ENCODE measurements at regions not wholly inside any gene's neighbourhood (a gene's known extent, or its start where the extent isn't known, plus 50 kb on each side); places are given as distances from the start of the nearest gene placed in this dataset.
A peak's percentile ranks its signal among the peaks of the same experiment; 100 is the strongest.

DNA sequence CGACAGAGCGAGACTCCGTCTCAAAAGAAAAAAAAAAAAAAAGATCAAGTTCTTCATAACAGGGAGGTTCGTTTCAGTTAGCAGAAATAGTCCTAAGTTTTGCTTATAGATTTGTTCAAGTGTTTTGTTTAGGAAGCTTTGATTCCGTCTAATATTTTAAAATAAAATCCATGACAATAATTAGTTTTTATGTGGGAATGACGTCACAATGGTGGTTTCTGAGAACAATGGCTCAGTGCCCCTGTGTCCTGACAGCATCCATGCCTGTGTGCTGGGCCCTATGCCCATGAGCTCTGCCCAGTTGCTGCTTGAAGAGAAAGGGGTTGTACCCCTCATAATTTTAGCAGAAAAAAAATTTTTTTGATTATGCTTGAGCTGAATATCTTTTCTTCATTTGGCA is 134.0 kb downstream of the SST start:
- Mint-ChIP-seq H3K27me3 (ENCODE audit: insufficient read depth, low read depth, poor library complexity) (no peaks in the 10 kb centered on the region), H3K36me3 (ENCODE audit: low read depth) (no peaks in the 10 kb centered on the region), H3K4me3 (no peak overlapping the region), H3K9me3 (no peaks in the 10 kb centered on the region), H3K27ac (no peak overlapping the region), H3K4me1 (peaks cover 10% of the 10 kb centered on the region)
- no peak for TF ChIP-seq CREB1 (CRISPR knock-in tag; IDR thresholded peaks at IDR 0.05; ENCODE audit: low read depth)
- TF ChIP-seq EZH2phosphoT487 (IDR thresholded peaks at IDR 0.05; ENCODE audit: unreplicated experiment): no peak
- TF ChIP-seq EZH2 (IDR thresholded peaks at IDR 0.05; ENCODE audit: low read depth, unreplicated experiment): no peak
- TF ChIP-seq ZNF114 (CRISPR knock-in tag; IDR thresholded peaks at IDR 0.05): no peak
- H3K4me1 ChIP-seq (ENCODE audit: insufficient read depth): peaks cover 10% of the 10 kb centered on the region
- peaks cover 4% of the 10 kb centered on the region; the same call in 1 of the 2 replicates for H3K9me2 ChIP-seq (ENCODE audit: insufficient read depth)
- H3K36me3 ChIP-seq (ENCODE audit: insufficient read depth): no peaks in the 10 kb centered on the region
- H4K20me1 ChIP-seq (replicated peaks; ENCODE audit: insufficient read depth): no peaks in the 10 kb centered on the region
- no peak overlapping the region for H3K4me2 ChIP-seq
- H3K79me2 ChIP-seq (replicated peaks; ENCODE audit: insufficient read depth): no peaks in the 10 kb centered on the region
- H3K27me3 ChIP-seq (ENCODE audit: insufficient read depth): no peaks in the 10 kb centered on the region
- H3K27ac ChIP-seq (ENCODE audit: low read depth): no peak overlapping the region
- DNase-seq (ENCODE audit: low spot score): no peak
- H3K4me3 ChIP-seq: no peak overlapping the region
- ATAC-seq: no peak
- no peak overlapping the region for H2AFZ ChIP-seq
- H3F3A ChIP-seq (replicated peaks; ENCODE audit: low read depth): no peaks in the 10 kb centered on the region

DNA sequence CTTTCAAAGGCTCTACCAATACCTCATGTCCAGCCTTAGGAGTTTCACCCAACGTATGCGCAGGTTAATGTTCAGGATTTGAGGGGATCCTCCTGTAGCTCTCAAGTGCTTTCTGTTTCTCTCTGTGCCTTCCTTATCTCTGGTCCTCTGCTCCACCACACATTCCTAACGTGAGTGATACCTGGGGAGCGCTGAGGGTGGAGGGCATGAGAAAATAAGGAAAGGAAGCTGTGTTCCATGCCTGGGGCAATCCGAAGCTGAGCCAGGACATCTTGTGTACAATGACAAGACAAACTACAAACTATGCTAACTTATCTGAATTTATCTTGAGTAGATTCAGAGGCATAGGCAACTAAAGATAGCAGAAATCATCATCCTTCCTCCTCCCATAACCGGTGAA is 136.4 kb downstream of the SST start:
- Histone ChIP-seq H2AFZ (no peak overlapping the region), H3K4me2 (no peak overlapping the region), H3F3A (replicated peaks; ENCODE audit: low read depth) (no peaks in the 10 kb centered on the region), H4K20me1 (replicated peaks; ENCODE audit: insufficient read depth) (no peaks in the 10 kb centered on the region), H3K79me2 (replicated peaks; ENCODE audit: insufficient read depth) (no peaks in the 10 kb centered on the region), H3K27me3 (ENCODE audit: insufficient read depth) (no peaks in the 10 kb centered on the region), H3K4me3 (no peak overlapping the region), H3K36me3 (ENCODE audit: insufficient read depth) (no peaks in the 10 kb centered on the region), H3K9me2 (ENCODE audit: insufficient read depth) (peaks cover 4% of the 10 kb centered on the region; the same call in 1 of the 2 replicates), H3K4me1 (ENCODE audit: insufficient read depth) (peaks cover 10% of the 10 kb centered on the region), H3K27ac (ENCODE audit: low read depth) (no peak overlapping the region)
- H3K36me3 Mint-ChIP-seq (ENCODE audit: low read depth): no peaks in the 10 kb centered on the region
- DNase-seq (ENCODE audit: low spot score) (no peak), ATAC-seq (0 out of 3 replicates have a peak, but pooled peaks have one; percentile 30)
- no peaks in the 10 kb centered on the region for H3K9me3 Mint-ChIP-seq
- H3K27ac Mint-ChIP-seq: no peak overlapping the region
- H3K4me1 Mint-ChIP-seq: peaks cover 10% of the 10 kb centered on the region
- H3K4me3 Mint-ChIP-seq: no peak overlapping the region
- H3K27me3 Mint-ChIP-seq (ENCODE audit: insufficient read depth, low read depth, poor library complexity): no peaks in the 10 kb centered on the region
- TF ChIP-seq POLR2AphosphoS5 (IDR thresholded peaks at IDR 0.05; ENCODE audit: low read depth): no peak
- TF ChIP-seq, protein P1, sequence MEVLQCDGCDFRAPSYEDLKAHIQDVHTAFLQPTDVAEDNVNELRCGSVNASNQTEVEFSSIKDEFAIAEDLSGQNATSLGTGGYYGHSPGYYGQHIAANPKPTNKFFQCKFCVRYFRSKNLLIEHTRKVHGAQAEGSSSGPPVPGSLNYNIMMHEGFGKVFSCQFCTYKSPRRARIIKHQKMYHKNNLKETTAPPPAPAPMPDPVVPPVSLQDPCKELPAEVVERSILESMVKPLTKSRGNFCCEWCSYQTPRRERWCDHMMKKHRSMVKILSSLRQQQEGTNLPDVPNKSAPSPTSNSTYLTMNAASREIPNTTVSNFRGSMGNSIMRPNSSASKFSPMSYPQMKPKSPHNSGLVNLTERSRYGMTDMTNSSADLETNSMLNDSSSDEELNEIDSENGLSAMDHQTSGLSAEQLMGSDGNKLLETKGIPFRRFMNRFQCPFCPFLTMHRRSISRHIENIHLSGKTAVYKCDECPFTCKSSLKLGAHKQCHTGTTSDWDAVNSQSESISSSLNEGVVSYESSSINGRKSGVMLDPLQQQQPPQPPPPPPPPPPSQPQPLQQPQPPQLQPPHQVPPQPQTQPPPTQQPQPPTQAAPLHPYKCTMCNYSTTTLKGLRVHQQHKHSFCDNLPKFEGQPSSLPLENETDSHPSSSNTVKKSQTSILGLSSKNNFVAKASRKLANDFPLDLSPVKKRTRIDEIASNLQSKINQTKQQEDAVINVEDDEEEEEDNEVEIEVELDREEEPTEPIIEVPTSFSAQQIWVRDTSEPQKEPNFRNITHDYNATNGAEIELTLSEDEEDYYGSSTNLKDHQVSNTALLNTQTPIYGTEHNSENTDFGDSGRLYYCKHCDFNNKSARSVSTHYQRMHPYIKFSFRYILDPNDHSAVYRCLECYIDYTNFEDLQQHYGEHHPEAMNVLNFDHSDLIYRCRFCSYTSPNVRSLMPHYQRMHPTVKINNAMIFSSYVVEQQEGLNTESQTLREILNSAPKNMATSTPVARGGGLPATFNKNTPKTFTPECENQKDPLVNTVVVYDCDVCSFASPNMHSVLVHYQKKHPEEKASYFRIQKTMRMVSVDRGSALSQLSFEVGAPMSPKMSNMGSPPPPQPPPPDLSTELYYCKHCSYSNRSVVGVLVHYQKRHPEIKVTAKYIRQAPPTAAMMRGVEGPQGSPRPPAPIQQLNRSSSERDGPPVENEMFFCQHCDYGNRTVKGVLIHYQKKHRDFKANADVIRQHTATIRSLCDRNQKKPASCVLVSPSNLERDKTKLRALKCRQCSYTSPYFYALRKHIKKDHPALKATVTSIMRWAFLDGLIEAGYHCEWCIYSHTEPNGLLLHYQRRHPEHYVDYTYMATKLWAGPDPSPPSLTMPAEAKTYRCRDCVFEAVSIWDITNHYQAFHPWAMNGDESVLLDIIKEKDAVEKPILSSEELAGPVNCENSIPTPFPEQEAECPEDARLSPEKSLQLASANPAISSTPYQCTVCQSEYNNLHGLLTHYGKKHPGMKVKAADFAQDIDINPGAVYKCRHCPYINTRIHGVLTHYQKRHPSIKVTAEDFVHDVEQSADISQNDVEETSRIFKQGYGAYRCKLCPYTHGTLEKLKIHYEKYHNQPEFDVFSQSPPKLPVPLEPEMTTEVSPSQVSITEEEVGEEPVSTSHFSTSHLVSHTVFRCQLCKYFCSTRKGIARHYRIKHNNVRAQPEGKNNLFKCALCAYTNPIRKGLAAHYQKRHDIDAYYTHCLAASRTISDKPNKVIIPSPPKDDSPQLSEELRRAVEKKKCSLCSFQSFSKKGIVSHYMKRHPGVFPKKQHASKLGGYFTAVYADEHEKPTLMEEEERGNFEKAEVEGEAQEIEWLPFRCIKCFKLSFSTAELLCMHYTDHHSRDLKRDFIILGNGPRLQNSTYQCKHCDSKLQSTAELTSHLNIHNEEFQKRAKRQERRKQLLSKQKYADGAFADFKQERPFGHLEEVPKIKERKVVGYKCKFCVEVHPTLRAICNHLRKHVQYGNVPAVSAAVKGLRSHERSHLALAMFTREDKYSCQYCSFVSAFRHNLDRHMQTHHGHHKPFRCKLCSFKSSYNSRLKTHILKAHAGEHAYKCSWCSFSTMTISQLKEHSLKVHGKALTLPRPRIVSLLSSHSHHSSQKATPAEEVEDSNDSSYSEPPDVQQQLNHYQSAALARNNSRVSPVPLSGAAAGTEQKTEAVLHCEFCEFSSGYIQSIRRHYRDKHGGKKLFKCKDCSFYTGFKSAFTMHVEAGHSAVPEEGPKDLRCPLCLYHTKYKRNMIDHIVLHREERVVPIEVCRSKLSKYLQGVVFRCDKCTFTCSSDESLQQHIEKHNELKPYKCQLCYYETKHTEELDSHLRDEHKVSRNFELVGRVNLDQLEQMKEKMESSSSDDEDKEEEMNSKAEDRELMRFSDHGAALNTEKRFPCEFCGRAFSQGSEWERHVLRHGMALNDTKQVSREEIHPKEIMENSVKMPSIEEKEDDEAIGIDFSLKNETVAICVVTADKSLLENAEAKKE (CRISPR knock-in tag; IDR thresholded peaks at IDR 0.05): no peak
- TF ChIP-seq, protein P2, sequence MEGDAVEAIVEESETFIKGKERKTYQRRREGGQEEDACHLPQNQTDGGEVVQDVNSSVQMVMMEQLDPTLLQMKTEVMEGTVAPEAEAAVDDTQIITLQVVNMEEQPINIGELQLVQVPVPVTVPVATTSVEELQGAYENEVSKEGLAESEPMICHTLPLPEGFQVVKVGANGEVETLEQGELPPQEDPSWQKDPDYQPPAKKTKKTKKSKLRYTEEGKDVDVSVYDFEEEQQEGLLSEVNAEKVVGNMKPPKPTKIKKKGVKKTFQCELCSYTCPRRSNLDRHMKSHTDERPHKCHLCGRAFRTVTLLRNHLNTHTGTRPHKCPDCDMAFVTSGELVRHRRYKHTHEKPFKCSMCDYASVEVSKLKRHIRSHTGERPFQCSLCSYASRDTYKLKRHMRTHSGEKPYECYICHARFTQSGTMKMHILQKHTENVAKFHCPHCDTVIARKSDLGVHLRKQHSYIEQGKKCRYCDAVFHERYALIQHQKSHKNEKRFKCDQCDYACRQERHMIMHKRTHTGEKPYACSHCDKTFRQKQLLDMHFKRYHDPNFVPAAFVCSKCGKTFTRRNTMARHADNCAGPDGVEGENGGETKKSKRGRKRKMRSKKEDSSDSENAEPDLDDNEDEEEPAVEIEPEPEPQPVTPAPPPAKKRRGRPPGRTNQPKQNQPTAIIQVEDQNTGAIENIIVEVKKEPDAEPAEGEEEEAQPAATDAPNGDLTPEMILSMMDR (conservative IDR thresholded peaks at IDR 0.05; ENCODE audit: low read depth in 2 of 2): no peak
- TF ChIP-seq, protein P3, sequence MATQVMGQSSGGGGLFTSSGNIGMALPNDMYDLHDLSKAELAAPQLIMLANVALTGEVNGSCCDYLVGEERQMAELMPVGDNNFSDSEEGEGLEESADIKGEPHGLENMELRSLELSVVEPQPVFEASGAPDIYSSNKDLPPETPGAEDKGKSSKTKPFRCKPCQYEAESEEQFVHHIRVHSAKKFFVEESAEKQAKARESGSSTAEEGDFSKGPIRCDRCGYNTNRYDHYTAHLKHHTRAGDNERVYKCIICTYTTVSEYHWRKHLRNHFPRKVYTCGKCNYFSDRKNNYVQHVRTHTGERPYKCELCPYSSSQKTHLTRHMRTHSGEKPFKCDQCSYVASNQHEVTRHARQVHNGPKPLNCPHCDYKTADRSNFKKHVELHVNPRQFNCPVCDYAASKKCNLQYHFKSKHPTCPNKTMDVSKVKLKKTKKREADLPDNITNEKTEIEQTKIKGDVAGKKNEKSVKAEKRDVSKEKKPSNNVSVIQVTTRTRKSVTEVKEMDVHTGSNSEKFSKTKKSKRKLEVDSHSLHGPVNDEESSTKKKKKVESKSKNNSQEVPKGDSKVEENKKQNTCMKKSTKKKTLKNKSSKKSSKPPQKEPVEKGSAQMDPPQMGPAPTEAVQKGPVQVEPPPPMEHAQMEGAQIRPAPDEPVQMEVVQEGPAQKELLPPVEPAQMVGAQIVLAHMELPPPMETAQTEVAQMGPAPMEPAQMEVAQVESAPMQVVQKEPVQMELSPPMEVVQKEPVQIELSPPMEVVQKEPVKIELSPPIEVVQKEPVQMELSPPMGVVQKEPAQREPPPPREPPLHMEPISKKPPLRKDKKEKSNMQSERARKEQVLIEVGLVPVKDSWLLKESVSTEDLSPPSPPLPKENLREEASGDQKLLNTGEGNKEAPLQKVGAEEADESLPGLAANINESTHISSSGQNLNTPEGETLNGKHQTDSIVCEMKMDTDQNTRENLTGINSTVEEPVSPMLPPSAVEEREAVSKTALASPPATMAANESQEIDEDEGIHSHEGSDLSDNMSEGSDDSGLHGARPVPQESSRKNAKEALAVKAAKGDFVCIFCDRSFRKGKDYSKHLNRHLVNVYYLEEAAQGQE (IDR thresholded peaks at IDR 0.05; ENCODE audit: unreplicated experiment): no peak
- TF ChIP-seq EZH2phosphoT487 (IDR thresholded peaks at IDR 0.05; ENCODE audit: unreplicated experiment): no peak
- no peak for TF ChIP-seq CREB1 (CRISPR knock-in tag; IDR thresholded peaks at IDR 0.05; ENCODE audit: low read depth)
- TF ChIP-seq EZH2 (IDR thresholded peaks at IDR 0.05; ENCODE audit: low read depth, unreplicated experiment): no peak
- TF ChIP-seq, protein P4, sequence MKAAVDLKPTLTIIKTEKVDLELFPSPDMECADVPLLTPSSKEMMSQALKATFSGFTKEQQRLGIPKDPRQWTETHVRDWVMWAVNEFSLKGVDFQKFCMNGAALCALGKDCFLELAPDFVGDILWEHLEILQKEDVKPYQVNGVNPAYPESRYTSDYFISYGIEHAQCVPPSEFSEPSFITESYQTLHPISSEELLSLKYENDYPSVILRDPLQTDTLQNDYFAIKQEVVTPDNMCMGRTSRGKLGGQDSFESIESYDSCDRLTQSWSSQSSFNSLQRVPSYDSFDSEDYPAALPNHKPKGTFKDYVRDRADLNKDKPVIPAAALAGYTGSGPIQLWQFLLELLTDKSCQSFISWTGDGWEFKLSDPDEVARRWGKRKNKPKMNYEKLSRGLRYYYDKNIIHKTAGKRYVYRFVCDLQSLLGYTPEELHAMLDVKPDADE (IDR thresholded peaks at IDR 0.05): no peak
- no peak for TF ChIP-seq ZNF114 (CRISPR knock-in tag; IDR thresholded peaks at IDR 0.05)

Data from GM23338 (cell line).